ENCODE measurements at regions not wholly inside any gene's neighbourhood (a gene's known extent, or its start where the extent isn't known, plus 50 kb on each side); places are given as distances from the start of the nearest gene placed in this dataset.

GRCh38 chr15:91552555-91552954, 301.0 kb upstream of the SLCO3A1 start:
- TF ChIP-seq ADNP (tag; IDR thresholded peaks at IDR 0.05) (no peak), MCM3 (IDR thresholded peaks at IDR 0.05) (no peak), EWSR1 (IDR thresholded peaks at IDR 0.05; ENCODE audit: borderline replicate concordance, low read depth, partially characterized antibody) (no peak), PURB (CRISPR knock-in tag; IDR thresholded peaks at IDR 0.05; ENCODE audit: low read depth) (no peak), PHTF2 (CRISPR knock-in tag; IDR thresholded peaks at IDR 0.05) (no peak), EGR1 (conservative IDR thresholded peaks at IDR 0.05) (no peak), PHF8 (IDR thresholded peaks at IDR 0.05; ENCODE audit: borderline replicate concordance, low read length) (no peak)
- TF ChIP-seq, protein P1, sequence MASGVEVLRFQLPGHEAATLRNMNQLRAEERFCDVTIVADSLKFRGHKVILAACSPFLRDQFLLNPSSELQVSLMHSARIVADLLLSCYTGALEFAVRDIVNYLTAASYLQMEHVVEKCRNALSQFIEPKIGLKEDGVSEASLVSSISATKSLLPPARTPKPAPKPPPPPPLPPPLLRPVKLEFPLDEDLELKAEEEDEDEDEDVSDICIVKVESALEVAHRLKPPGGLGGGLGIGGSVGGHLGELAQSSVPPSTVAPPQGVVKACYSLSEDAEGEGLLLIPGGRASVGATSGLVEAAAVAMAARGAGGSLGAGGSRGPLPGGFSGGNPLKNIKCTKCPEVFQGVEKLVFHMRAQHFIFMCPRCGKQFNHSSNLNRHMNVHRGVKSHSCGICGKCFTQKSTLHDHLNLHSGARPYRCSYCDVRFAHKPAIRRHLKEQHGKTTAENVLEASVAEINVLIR (CRISPR knock-in tag; IDR thresholded peaks at IDR 0.05) = no peak
- Histone ChIP-seq H3K4me3 (no peak overlapping the region), H3K79me2 (ENCODE audit: control insufficient read depth, insufficient read depth, low read length) (no peaks in the 10 kb centered on the region), H3K4me1 (replicated peaks in 1 of 2; ENCODE audit: control insufficient read depth in 2 of 2, insufficient read depth in 2 of 2, low read length in 2 of 2) (no peaks in the 10 kb centered on the region), H3K27ac (ENCODE audit: extremely low read depth, low read depth, low read length) (no peak overlapping the region), H3K9me1 (ENCODE audit: control insufficient read depth, insufficient read depth, low read length) (no peaks in the 10 kb centered on the region), H3K27me3 (ENCODE audit: control insufficient read depth in 2 of 2, insufficient read depth in 2 of 2, low read length in 2 of 2) (peaks cover 13 to 31% of the 10 kb centered on the region in 2 experiments), H3K36me3 (ENCODE audit: control insufficient read depth, insufficient read depth, low read length) (no peaks in the 10 kb centered on the region), H4K20me1 (replicated peaks; ENCODE audit: control insufficient read depth, insufficient read depth, low read length) (no peaks in the 10 kb centered on the region), H2AFZ (ENCODE audit: low read depth, low read length) (no peak overlapping the region), H3K9me3 (replicated peaks; ENCODE audit: control insufficient read depth, insufficient read depth, low read depth, low read length) (no peaks in the 10 kb centered on the region), H3K9ac (ENCODE audit: insufficient read depth in 1 of 2, low read depth in 2 of 2, low read length in 2 of 2) (no peak overlapping the region), H3K4me2 (ENCODE audit: insufficient read depth, low read length) (no peak overlapping the region)
- ChIA-PET POLR2A (no interaction called here), CTCF (ENCODE audit: low intra/inter-chr PET ratio) (no interaction called here)
- BruUV-seq (replicated peaks) = no TSS peak
- ATAC-seq (no peak), DNase-seq (ENCODE audit: extremely low read depth in 1 of 4, low spot score in 3 of 4) (no peak), FAIRE-seq (no peak)
- intact Hi-C loops (cut with micrococcal nuclease) (no loop called here), in situ Hi-C loops (cut with MboI) (no loop called here)
- WGBS (ENCODE audit: insufficient coverage, low coverage, missing lambda C conversion rate) = 6% methylated on average over 5 of the region's 5 CpGs
